ENCODE measurements at regions not wholly inside any gene's neighbourhood (a gene's known extent, or its start where the extent isn't known, plus 50 kb on each side); places are given as distances from the start of the nearest gene placed in this dataset.

DNA sequence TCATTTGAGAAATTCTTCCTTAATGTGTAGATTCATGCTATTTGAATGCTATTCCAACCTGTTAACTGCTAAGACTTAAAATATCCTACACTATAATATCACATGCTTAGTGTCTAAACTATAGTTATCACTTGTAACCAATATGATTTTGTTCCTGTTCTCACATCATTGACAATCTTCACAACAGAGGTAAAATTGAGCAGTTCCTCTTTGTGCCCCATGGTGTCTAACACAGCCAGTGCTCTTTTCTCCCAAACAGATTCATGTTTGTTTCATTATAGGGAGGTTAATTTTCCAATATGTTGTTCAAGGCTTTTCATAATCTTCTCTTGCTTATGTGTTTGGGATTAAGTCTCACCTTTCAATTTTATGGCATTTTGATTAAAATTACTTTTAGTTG, 591.1 kb downstream of the ZPLD1 start:
- Histone ChIP-seq H4K20me1 (ENCODE audit: control insufficient read depth, extremely low read depth, insufficient read depth, low read length) (no peaks in the 10 kb centered on the region), H3K79me2 (ENCODE audit: control insufficient read depth, insufficient read depth, low read length) (no peaks in the 10 kb centered on the region), H3K9me1 (ENCODE audit: control insufficient read depth, extremely low read depth, insufficient read depth, low read length) (no peaks in the 10 kb centered on the region), H3K9me3 (ENCODE audit: control insufficient read depth, low read depth, low read length) (no peaks in the 10 kb centered on the region), H3K27ac (ENCODE audit: control insufficient read depth, insufficient read depth, low read length) (no peak overlapping the region), H3K9ac (ENCODE audit: control insufficient read depth, extremely low read depth, insufficient read depth, low read length) (no peak overlapping the region), H3K4me2 (ENCODE audit: control insufficient read depth, extremely low read depth, insufficient read depth, low read depth, low read length) (no peak overlapping the region), H3K4me1 (ENCODE audit: control insufficient read depth, extremely low read depth, insufficient read depth, low read length) (no peaks in the 10 kb centered on the region), H3K27me3 (ENCODE audit: control insufficient read depth, extremely low read depth, insufficient read depth, low read length) (no peaks in the 10 kb centered on the region), H2AFZ (ENCODE audit: control insufficient read depth, low read length) (no peak overlapping the region), H3K4me3 (ENCODE audit: control insufficient read depth in 2 of 3, extremely low read depth in 1 of 3, insufficient read depth in 2 of 3, low read depth in 1 of 3, low read length in 3 of 3) (no peak overlapping the region), H3K36me3 (ENCODE audit: control insufficient read depth in 2 of 2, extremely low read depth in 1 of 2, insufficient read depth in 2 of 2, low read length in 2 of 2) (no peaks in the 10 kb centered on the region)
- FAIRE-seq (no peak), DNase-seq (ENCODE audit: low read depth, low spot score) (no peak)
- dilution Hi-C loops (cut with MboI; ENCODE audit: extremely low pct_ligation_motif_present, low sequenced_read_pairs), result no loop called here
- TF ChIP-seq CTCF (optimal IDR thresholded peaks at IDR 0.05 in 1 of 3, IDR thresholded peaks at IDR 0.05 in 1 of 3, conservative IDR thresholded peaks at IDR 0.05 in 1 of 3; ENCODE audit: extremely low read depth in 1 of 3, insufficient read depth in 2 of 3, low read length in 3 of 3), result no peak
- TF ChIP-seq EZH2 (IDR thresholded peaks at IDR 0.05; ENCODE audit: low read length), result no peak

GRCh38 chr3:103033841-103034240, 599.0 kb downstream of the ZPLD1 start:
- no peak overlapping the region for H3K9ac ChIP-seq (ENCODE audit: control insufficient read depth, extremely low read depth, insufficient read depth, low read length)
- H4K20me1 ChIP-seq (ENCODE audit: control insufficient read depth, extremely low read depth, insufficient read depth, low read length), result no peaks in the 10 kb centered on the region
- no peaks in the 10 kb centered on the region for H3K79me2 ChIP-seq (ENCODE audit: control insufficient read depth, insufficient read depth, low read length)
- H3K9me1 ChIP-seq (ENCODE audit: control insufficient read depth, extremely low read depth, insufficient read depth, low read length), result no peaks in the 10 kb centered on the region
- no peak overlapping the region for H2AFZ ChIP-seq (ENCODE audit: control insufficient read depth, low read length)
- TF ChIP-seq CTCF (optimal IDR thresholded peaks at IDR 0.05 in 1 of 3, IDR thresholded peaks at IDR 0.05 in 1 of 3, conservative IDR thresholded peaks at IDR 0.05 in 1 of 3; ENCODE audit: extremely low read depth in 1 of 3, insufficient read depth in 2 of 3, low read length in 3 of 3) (no peak), EZH2 (IDR thresholded peaks at IDR 0.05; ENCODE audit: low read length) (no peak)
- H3K9me3 ChIP-seq (ENCODE audit: control insufficient read depth, low read depth, low read length), result no peaks in the 10 kb centered on the region
- no peak overlapping the region for H3K27ac ChIP-seq (ENCODE audit: control insufficient read depth, insufficient read depth, low read length)
- dilution Hi-C loops (cut with MboI; ENCODE audit: extremely low pct_ligation_motif_present, low sequenced_read_pairs), result no loop called here
- H3K4me2 ChIP-seq (ENCODE audit: control insufficient read depth, extremely low read depth, insufficient read depth, low read depth, low read length), result no peak overlapping the region
- H3K36me3 ChIP-seq (ENCODE audit: control insufficient read depth in 2 of 2, extremely low read depth in 1 of 2, insufficient read depth in 2 of 2, low read length in 2 of 2), result no peaks in the 10 kb centered on the region
- H3K4me1 ChIP-seq (ENCODE audit: control insufficient read depth, extremely low read depth, insufficient read depth, low read length), result no peaks in the 10 kb centered on the region
- no peak for FAIRE-seq
- no peak for DNase-seq (ENCODE audit: low read depth, low spot score)
- no peaks in the 10 kb centered on the region for H3K27me3 ChIP-seq (ENCODE audit: control insufficient read depth, extremely low read depth, insufficient read depth, low read length)
- no peak overlapping the region for H3K4me3 ChIP-seq (ENCODE audit: control insufficient read depth in 2 of 3, extremely low read depth in 1 of 3, insufficient read depth in 2 of 3, low read depth in 1 of 3, low read length in 3 of 3)
